NT2/D1 (cell line): ENCODE measurements at regions not wholly inside any gene's neighbourhood (a gene's known extent, or its start where the extent isn't known, plus 50 kb on each side); places are given as distances from the start of the nearest gene placed in this dataset.

ENCODE experiments used
- SUZ12 ChIP-seq: IDR thresholded peaks from 2 replicates; pipeline ENCODE4 v1.6.1; 2011; ENCODE audit not compliant: insufficient read length, insufficient read depth; ENCODE audit errors: extremely low read depth
- ZNF274 ChIP-seq: IDR thresholded peaks from 2 replicates; pipeline ENCODE4 v1.6.1; 2011; ENCODE audit warnings: mild to moderate bottlenecking, low read depth, low read length

DNA sequence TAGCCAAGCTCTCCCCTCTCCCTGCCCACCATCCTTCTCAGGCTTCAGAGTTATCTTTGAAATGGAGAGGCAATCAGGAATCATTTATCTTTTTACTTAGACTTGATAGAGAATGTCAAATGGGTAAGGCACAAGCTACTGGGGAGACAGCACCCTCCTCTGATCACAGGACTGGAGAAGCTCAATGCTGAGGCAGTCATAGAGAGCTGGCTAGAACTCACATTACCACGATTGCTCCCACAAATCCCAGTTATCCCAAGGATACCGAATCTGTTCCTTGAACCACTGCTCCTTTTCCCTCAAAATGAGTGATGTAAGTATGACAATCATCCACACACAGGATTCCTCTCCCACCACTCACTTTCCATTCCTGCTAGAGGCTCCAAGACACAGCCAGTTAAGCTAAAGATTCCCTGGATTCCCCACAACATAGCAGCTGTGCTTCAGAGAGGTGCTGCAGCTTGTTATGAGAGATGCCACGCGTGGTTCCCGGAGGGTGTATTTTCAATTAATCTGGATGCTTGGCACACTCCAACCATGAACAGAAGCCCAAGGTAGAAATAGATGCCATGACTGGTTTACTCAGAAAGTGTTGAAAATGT is 96.2 kb upstream of the VGLL2 start:
- TF ChIP-seq SUZ12 = no peak
- TF ChIP-seq ZNF274 = no peak
